Right renal pelvis (tissue), 4 donors: ENCODE measurements at regions not wholly inside any gene's neighbourhood (a gene's known extent, or its start where the extent isn't known, plus 50 kb on each side); places are given as distances from the start of the nearest gene placed in this dataset.

Experiments
- DNase-seq, 4 donors: peaks; one replicate each; pipeline ENCODE4 v3.0.0-alpha.2; 2013; ENCODE audit warnings: low read depth in 4 of 4, low spot score in 3 of 4, missing footprints in 1 of 4

- DNase-seq, result no peak
Observed at GRCh38 chr7:117836-118614, 74.3 kb upstream of the FAM20C start.

- no peak for DNase-seq
Observed at GRCh38 chr7:118615-119391, 73.6 kb upstream of the FAM20C start.

- DNase-seq, result no peak
Observed at GRCh38 chr7:119392-120163, 72.8 kb upstream of the FAM20C start.

GRCh38 chr7:120164-120991, 72.0 kb upstream of the FAM20C start:
- DNase-seq, result no peak

GRCh38 chr7:121002-121785, 71.2 kb upstream of the FAM20C start:
- DNase-seq, result no peak

- DNase-seq, result no peak
Observed at GRCh38 chr7:123237-123636, 69.1 kb upstream of the FAM20C start.

GRCh38 chr7:124130-124949, 68.0 kb upstream of the FAM20C start:
- no peak for DNase-seq

- no peak for DNase-seq
Observed at GRCh38 chr7:125061-125475, 67.3 kb upstream of the FAM20C start.

GRCh38 chr7:125661-126060, 66.7 kb upstream of the FAM20C start:
- DNase-seq, result no peak

GRCh38 chr7:126368-126767, 66.0 kb upstream of the FAM20C start:
- DNase-seq, result no peak

- no peak for DNase-seq
Observed at GRCh38 chr7:127064-127598, 65.2 kb upstream of the FAM20C start.

GRCh38 chr7:128171-129080, 63.9 kb upstream of the FAM20C start:
- no peak for DNase-seq

- no peak for DNase-seq
Observed at GRCh38 chr7:129366-130221, 62.8 kb upstream of the FAM20C start.

- DNase-seq, result no peak
Observed at GRCh38 chr7:130222-130572, 62.2 kb upstream of the FAM20C start.

- no peak for DNase-seq
Observed at GRCh38 chr7:130875-131780, 61.2 kb upstream of the FAM20C start.
